ENCODE measurements at regions not wholly inside any gene's neighbourhood (a gene's known extent, or its start where the extent isn't known, plus 50 kb on each side); places are given as distances from the start of the nearest gene placed in this dataset.
"Not testable (repeated sequence)": the region's sequence is repeated elsewhere in the genome, so short reads cannot be mapped to it uniquely, and the experiment has no call there.

GRCh38 chr7:67625257-67625737, 628.7 kb downstream of the TYW1 start:
- peak; percentile 85 for DNase-seq

- DNase-seq = no peak
Measured at GRCh38 chr7:67631476-67631875, 634.8 kb downstream of the TYW1 start.

- no peak for DNase-seq
Measured at GRCh38 chr7:67635271-67635670, 638.6 kb downstream of the TYW1 start.

- DNase-seq = no peak
Measured at GRCh38 chr7:67636348-67637022, 639.9 kb downstream of the TYW1 start.

- DNase-seq = peak; percentile 39
Measured at GRCh38 chr7:67637023-67637358, 640.4 kb downstream of the TYW1 start.

- not testable (repeated sequence) for DNase-seq
Measured at GRCh38 chr7:67642542-67642941, 645.9 kb downstream of the TYW1 start.

- no peak for DNase-seq
Measured at GRCh38 chr7:67644151-67644550, 647.5 kb downstream of the TYW1 start.

- no peak for DNase-seq
Measured at GRCh38 chr7:67652937-67653336, 656.3 kb downstream of the TYW1 start.

GRCh38 chr7:67653856-67654454, 657.3 kb downstream of the TYW1 start:
- peak; percentile 25 for DNase-seq

- DNase-seq = no peak
Measured at GRCh38 chr7:67654642-67655041, 658.0 kb downstream of the TYW1 start.

- DNase-seq = no peak
Measured at GRCh38 chr7:67655168-67655567, 658.5 kb downstream of the TYW1 start.

GRCh38 chr7:67659091-67659490, 662.5 kb downstream of the TYW1 start:
- no peak for DNase-seq

GRCh38 chr7:67662804-67663203, 666.2 kb downstream of the TYW1 start:
- DNase-seq = no peak

GRCh38 chr7:67663644-67664043, 667.0 kb downstream of the TYW1 start:
- DNase-seq = no peak

- DNase-seq = not testable (repeated sequence)
Measured at GRCh38 chr7:67666359-67666758, 669.7 kb downstream of the TYW1 start.

GRCh38 chr7:67671006-67671548, 674.4 kb downstream of the TYW1 start:
- DNase-seq = no peak

GRCh38 chr7:67673861-67674260, 677.2 kb downstream of the TYW1 start:
- no peak for DNase-seq

- DNase-seq = not testable (repeated sequence)
Measured at GRCh38 chr7:67674862-67675261, 678.2 kb downstream of the TYW1 start.

GRCh38 chr7:67675971-67676370, 679.3 kb downstream of the TYW1 start:
- DNase-seq = no peak

- DNase-seq = no peak
Measured at GRCh38 chr7:67678419-67678818, 681.8 kb downstream of the TYW1 start.

- no peak for DNase-seq
Measured at GRCh38 chr7:67683628-67684027, 687.0 kb downstream of the TYW1 start.

- no peak for DNase-seq
Measured at GRCh38 chr7:67690700-67691099, 694.1 kb downstream of the TYW1 start.

- no peak for DNase-seq
Measured at GRCh38 chr7:67692425-67692824, 695.8 kb downstream of the TYW1 start.

- no peak for DNase-seq
Measured at GRCh38 chr7:67696124-67696523, 699.5 kb downstream of the TYW1 start.

- DNase-seq = no peak
Measured at GRCh38 chr7:67696878-67697277, 700.2 kb downstream of the TYW1 start.
